ENCODE measurements at regions not wholly inside any gene's neighbourhood (a gene's known extent, or its start where the extent isn't known, plus 50 kb on each side); places are given as distances from the start of the nearest gene placed in this dataset.

GRCh38 chr1:227490001-227490400, 73.4 kb upstream of the ZNF678 start:
- no TSS peak for BruUV-seq (replicated peaks)

GRCh38 chr1:227489572-227489971, 73.8 kb upstream of the ZNF678 start:
- BruUV-seq (replicated peaks) = no TSS peak
- DNase-seq (ENCODE audit: low read depth, low spot score) = no peak
- Histone ChIP-seq H3K9me3 (ENCODE audit: control insufficient read depth, insufficient read depth, low read depth, low read length) (no peaks in the 10 kb centered on the region), H3K4me1 (ENCODE audit: control insufficient read depth, insufficient read depth, low read length) (no peaks in the 10 kb centered on the region), H3K36me3 (ENCODE audit: control insufficient read depth, insufficient read depth, low read length) (no peaks in the 10 kb centered on the region), H3K27me3 (ENCODE audit: control insufficient read depth, insufficient read depth, low read length) (no peaks in the 10 kb centered on the region), H3K27ac (ENCODE audit: low read length) (no peak overlapping the region), H3K4me3 (ENCODE audit: low read depth in 2 of 2, low read length in 2 of 2) (no peak overlapping the region)
- TF ChIP-seq REST (IDR thresholded peaks at IDR 0.05; ENCODE audit: insufficient read depth in 1 of 2, low read depth in 2 of 2, low read length in 1 of 2) (no peak), SIN3A (IDR thresholded peaks at IDR 0.05; ENCODE audit: borderline replicate concordance, insufficient read depth, low read depth, low read length) (no peak), POLR2AphosphoS5 (IDR thresholded peaks at IDR 0.05; ENCODE audit: low read depth, low read length) (no peak), CTCF (IDR thresholded peaks at IDR 0.05) (no peak), TCF7L2 (IDR thresholded peaks at IDR 0.05; ENCODE audit: low read depth, low read length) (no peak)
- CTCF ChIA-PET = no interaction called here
- intact Hi-C loops (cut with micrococcal nuclease; ENCODE audit: unreplicated experiment) = loop anchor here (10.0 kb wide), 1 partner anchor 55 kb away; no protein-coding TSS in a partner anchor
- POLR2A ChIA-PET = no interaction called here
- in situ Hi-C loops (cut with HindIII; ENCODE audit: low pct_unique_long_range_greater_than_20kb, low sequenced_read_pairs) = no loop called here
- ATAC-seq = no peak

More at GRCh38 chr1:227490001-227490400, 73.4 kb upstream of the ZNF678 start:
- H3K9me3 ChIP-seq (ENCODE audit: control insufficient read depth, insufficient read depth, low read depth, low read length) = no peaks in the 10 kb centered on the region
- ATAC-seq (no peak), DNase-seq (ENCODE audit: low read depth, low spot score) (no peak)
- no peak overlapping the region for H3K4me3 ChIP-seq (ENCODE audit: low read depth in 2 of 2, low read length in 2 of 2)
- ChIA-PET POLR2A (no interaction called here), CTCF (no interaction called here)
- H3K4me1 ChIP-seq (ENCODE audit: control insufficient read depth, insufficient read depth, low read length) = no peaks in the 10 kb centered on the region
- H3K27ac ChIP-seq (ENCODE audit: low read length) = no peak overlapping the region
- in situ Hi-C loops (cut with HindIII; ENCODE audit: low pct_unique_long_range_greater_than_20kb, low sequenced_read_pairs) = no loop called here
- H3K36me3 ChIP-seq (ENCODE audit: control insufficient read depth, insufficient read depth, low read length) = no peaks in the 10 kb centered on the region
- TF ChIP-seq CTCF (IDR thresholded peaks at IDR 0.05) (no peak), TCF7L2 (IDR thresholded peaks at IDR 0.05; ENCODE audit: low read depth, low read length) (no peak), REST (IDR thresholded peaks at IDR 0.05; ENCODE audit: insufficient read depth in 1 of 2, low read depth in 2 of 2, low read length in 1 of 2) (no peak), POLR2AphosphoS5 (IDR thresholded peaks at IDR 0.05; ENCODE audit: low read depth, low read length) (no peak), SIN3A (IDR thresholded peaks at IDR 0.05; ENCODE audit: borderline replicate concordance, insufficient read depth, low read depth, low read length) (no peak)
- intact Hi-C loops (cut with micrococcal nuclease; ENCODE audit: unreplicated experiment) = no loop called here
- H3K27me3 ChIP-seq (ENCODE audit: control insufficient read depth, insufficient read depth, low read length) = no peaks in the 10 kb centered on the region
